Type B pancreatic cell (in vitro differentiated cells): ENCODE measurements at regions not wholly inside any gene's neighbourhood (a gene's known extent, or its start where the extent isn't known, plus 50 kb on each side); places are given as distances from the start of the nearest gene placed in this dataset.

Source experiments
- DNase-seq: peaks from one replicate; pipeline ENCODE4 v3.0.0; 2021; ENCODE audit warnings: mixed read lengths; ENCODE audit not compliant: unreplicated experiment; ENCODE audit errors: extremely low spot score
- H3K27ac Mint-ChIP-seq: 2 replicates; pipeline ENCODE4 v1.8.0; 2021; ENCODE audit warnings: mild to moderate bottlenecking, mixed read lengths
- H3K27me3 Mint-ChIP-seq: 2 replicates; pipeline ENCODE4 v1.8.0; 2021; ENCODE audit warnings: mixed read lengths
- H3K36me3 Mint-ChIP-seq: 2 replicates; pipeline ENCODE4 v1.8.0; 2021; ENCODE audit warnings: mixed read lengths
- H3K4me1 Mint-ChIP-seq: one replicate; pipeline ENCODE4 v1.8.0; 2021; ENCODE audit warnings: mixed read lengths; ENCODE audit not compliant: unreplicated experiment
- H3K4me3 Mint-ChIP-seq: 2 replicates; pipeline ENCODE4 v1.8.0; 2021; ENCODE audit warnings: mild to moderate bottlenecking, mixed read lengths
- H3K9me3 Mint-ChIP-seq: 2 replicates; pipeline ENCODE4 v1.8.0; 2021; ENCODE audit warnings: mixed read lengths
- TF ChIP-seq, protein P1 (sequence below): fragments of 200-600 bp; sonication (generic); conservative IDR thresholded peaks from 2 replicates; pipeline ENCODE4 v1.5.0; 2021; ENCODE audit warnings: antibody characterized with exemption, mild to moderate bottlenecking

DNA sequence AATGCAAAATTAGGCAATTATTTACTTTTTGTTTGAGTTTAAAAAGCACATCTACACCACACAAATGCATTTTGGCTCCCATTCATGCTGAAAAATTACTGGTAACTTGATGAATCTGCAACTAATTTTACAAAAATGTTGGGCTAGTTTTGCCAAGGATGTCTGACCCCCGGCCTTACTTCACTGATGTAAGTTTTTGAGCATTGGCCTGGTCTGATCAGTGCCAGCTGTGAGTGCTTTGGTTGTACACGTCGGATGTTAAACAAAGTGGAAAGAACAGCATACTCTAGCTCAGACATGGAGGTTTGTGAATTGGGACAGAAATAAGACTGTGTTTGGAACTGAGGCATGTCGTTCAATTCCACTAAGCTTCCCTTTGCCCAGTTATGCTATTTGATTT, 1044.2 kb downstream of the TLE4 start:
- Mint-ChIP-seq H3K36me3 (no peaks in the 10 kb centered on the region), H3K4me1 (peaks cover 4% of the 10 kb centered on the region), H3K9me3 (no peaks in the 10 kb centered on the region), H3K27ac (no peak overlapping the region), H3K4me3 (no peak overlapping the region), H3K27me3 (no peaks in the 10 kb centered on the region)
- DNase-seq = no peak
- TF ChIP-seq, protein P1, sequence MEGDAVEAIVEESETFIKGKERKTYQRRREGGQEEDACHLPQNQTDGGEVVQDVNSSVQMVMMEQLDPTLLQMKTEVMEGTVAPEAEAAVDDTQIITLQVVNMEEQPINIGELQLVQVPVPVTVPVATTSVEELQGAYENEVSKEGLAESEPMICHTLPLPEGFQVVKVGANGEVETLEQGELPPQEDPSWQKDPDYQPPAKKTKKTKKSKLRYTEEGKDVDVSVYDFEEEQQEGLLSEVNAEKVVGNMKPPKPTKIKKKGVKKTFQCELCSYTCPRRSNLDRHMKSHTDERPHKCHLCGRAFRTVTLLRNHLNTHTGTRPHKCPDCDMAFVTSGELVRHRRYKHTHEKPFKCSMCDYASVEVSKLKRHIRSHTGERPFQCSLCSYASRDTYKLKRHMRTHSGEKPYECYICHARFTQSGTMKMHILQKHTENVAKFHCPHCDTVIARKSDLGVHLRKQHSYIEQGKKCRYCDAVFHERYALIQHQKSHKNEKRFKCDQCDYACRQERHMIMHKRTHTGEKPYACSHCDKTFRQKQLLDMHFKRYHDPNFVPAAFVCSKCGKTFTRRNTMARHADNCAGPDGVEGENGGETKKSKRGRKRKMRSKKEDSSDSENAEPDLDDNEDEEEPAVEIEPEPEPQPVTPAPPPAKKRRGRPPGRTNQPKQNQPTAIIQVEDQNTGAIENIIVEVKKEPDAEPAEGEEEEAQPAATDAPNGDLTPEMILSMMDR = no peak

DNA sequence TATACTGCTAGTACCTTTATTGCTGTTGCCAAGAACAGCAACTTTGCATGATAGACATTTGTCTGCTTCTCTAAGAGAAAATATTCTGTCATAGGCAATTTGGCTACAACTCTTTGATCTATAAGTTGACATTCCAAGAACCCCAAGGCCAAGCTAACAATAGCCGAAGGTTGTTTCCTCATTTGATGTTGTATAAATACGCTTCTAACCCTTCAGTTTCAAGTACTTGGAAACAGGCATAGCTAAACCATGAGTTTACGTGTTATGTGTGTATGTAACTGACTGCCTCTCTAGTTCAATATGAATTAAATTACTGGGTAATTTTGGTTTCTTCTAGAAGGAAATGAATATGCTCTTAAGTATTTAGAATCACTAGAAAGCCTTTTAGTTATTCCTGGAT, 1034.0 kb downstream of the TLE4 start:
- peaks cover 17% of the 10 kb centered on the region for H3K4me1 Mint-ChIP-seq
- TF ChIP-seq, protein P1 = no peak
- DNase-seq = no peak
- H3K36me3 Mint-ChIP-seq = peaks cover 5% of the 10 kb centered on the region
- H3K9me3 Mint-ChIP-seq = no peaks in the 10 kb centered on the region
- H3K27ac Mint-ChIP-seq = no peak overlapping the region
- H3K27me3 Mint-ChIP-seq = no peaks in the 10 kb centered on the region
- H3K4me3 Mint-ChIP-seq = no peak overlapping the region

GRCh38 chr9:80605129-80605528, 1033.4 kb downstream of the TLE4 start:
- DNase-seq = no peak
- Mint-ChIP-seq H3K27ac (no peak overlapping the region), H3K36me3 (peaks cover 5% of the 10 kb centered on the region), H3K9me3 (no peaks in the 10 kb centered on the region), H3K27me3 (no peaks in the 10 kb centered on the region), H3K4me1 (peaks cover 17% of the 10 kb centered on the region), H3K4me3 (no peak overlapping the region)
- TF ChIP-seq, protein P1 = peak; percentile 66

- TF ChIP-seq, protein P1 = no peak
- no peak for DNase-seq
- peaks cover 5% of the 10 kb centered on the region for H3K36me3 Mint-ChIP-seq
- H3K9me3 Mint-ChIP-seq = no peaks in the 10 kb centered on the region
- H3K4me1 Mint-ChIP-seq = peaks cover 17% of the 10 kb centered on the region
- H3K27ac Mint-ChIP-seq = no peak overlapping the region
- H3K27me3 Mint-ChIP-seq = no peaks in the 10 kb centered on the region
- no peak overlapping the region for H3K4me3 Mint-ChIP-seq
These were observed 1030.5 kb downstream of the TLE4 start for GRCh38 chr9:80602291-80602690.

DNA sequence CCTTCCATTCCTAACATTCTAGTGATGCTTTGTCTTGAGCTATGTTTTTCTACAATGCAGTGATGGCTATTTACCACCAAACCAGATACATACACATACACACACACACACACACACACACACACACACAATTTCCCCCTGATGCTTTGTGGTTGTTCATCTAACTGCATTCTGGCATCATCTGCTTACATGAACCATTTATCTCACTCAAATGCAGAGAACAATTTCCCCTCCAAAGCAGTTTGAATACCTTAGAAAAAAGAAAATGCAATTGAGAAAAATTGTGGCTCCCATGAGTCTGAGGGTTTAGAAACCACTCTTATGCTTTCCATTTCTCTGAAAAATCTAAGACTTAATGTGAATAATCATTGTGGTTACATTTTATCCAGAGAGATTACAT, 1024.8 kb downstream of the TLE4 start:
- H3K36me3 Mint-ChIP-seq = no peaks in the 10 kb centered on the region
- no peaks in the 10 kb centered on the region for H3K27me3 Mint-ChIP-seq
- H3K4me3 Mint-ChIP-seq = no peak overlapping the region
- H3K4me1 Mint-ChIP-seq = no peaks in the 10 kb centered on the region
- no peaks in the 10 kb centered on the region for H3K9me3 Mint-ChIP-seq
- no peak overlapping the region for H3K27ac Mint-ChIP-seq
- TF ChIP-seq, protein P1 = no peak
- no peak for DNase-seq

GRCh38 chr9:80595192-80595591, 1023.4 kb downstream of the TLE4 start:
- no peak overlapping the region for H3K27ac Mint-ChIP-seq
- no peaks in the 10 kb centered on the region for H3K9me3 Mint-ChIP-seq
- no peaks in the 10 kb centered on the region for H3K27me3 Mint-ChIP-seq

More at GRCh38 chr9:80595192-80595591, 1023.4 kb downstream of the TLE4 start:
- H3K4me1 Mint-ChIP-seq = no peaks in the 10 kb centered on the region
- TF ChIP-seq, protein P1 = no peak
- DNase-seq = no peak
- H3K4me3 Mint-ChIP-seq = no peak overlapping the region
- no peaks in the 10 kb centered on the region for H3K36me3 Mint-ChIP-seq
